ENCODE measurements at regions not wholly inside any gene's neighbourhood (a gene's known extent, or its start where the extent isn't known, plus 50 kb on each side); places are given as distances from the start of the nearest gene placed in this dataset.

DNA sequence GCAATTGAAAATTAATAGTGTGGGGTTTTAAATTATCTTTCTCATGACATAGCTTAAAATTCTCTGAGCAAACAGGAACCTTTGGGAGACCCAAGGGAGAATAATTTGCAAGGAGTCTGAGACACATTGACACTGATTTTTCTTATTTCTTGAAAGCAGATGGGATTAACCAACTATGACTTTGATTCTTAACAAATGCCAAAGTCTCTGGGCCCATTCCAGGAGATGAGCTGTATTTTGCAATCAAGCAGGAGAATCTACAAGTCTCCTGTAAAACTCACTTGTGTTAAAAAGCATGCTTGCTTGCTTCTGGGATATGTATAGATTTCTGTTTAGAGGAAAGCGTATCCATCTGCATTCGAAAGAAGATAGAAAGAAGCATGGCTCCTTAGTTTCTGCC lies 71.3 kb upstream of the STT3B start:
- Histone ChIP-seq H3K4me1 (ENCODE audit: control insufficient read depth, insufficient read depth, low read length) (peaks cover 29% of the 10 kb centered on the region), H3K36me3 (ENCODE audit: control insufficient read depth, insufficient read depth, low read length) (no peaks in the 10 kb centered on the region), H3K9me3 (ENCODE audit: control insufficient read depth, insufficient read depth, low read length) (peaks cover 2% of the 10 kb centered on the region), H3K4me3 (ENCODE audit: low read length) (no peak overlapping the region), H3K27ac (ENCODE audit: low read length) (peak overlapping the region; percentile 46), H3K27me3 (ENCODE audit: control insufficient read depth, insufficient read depth, low read length) (no peaks in the 10 kb centered on the region)
- Mint-ChIP-seq H3K27me3 (ENCODE audit: low read depth in 2 of 2) (peaks cover 0 to 3% of the 10 kb centered on the region in 2 donors), H3K36me3 (no peaks in the 10 kb centered on the region), H3K27ac (peak overlapping the region; percentile 52 to 75), H3K4me3 (peak overlapping the region; percentile 42), H3K9me3 (no peaks in the 10 kb centered on the region), H3K4me1 (peaks cover 29 to 32% of the 10 kb centered on the region in 2 donors)
- intact Hi-C loops (cut with micrococcal nuclease) = loop anchor here (5.0 kb wide), 1 partner anchor 41 kb away; no protein-coding TSS in a partner anchor
- 92% methylated on average over 2 of the region's 2 CpGs for WGBS (ENCODE audit: insufficient coverage)
- DNase-seq (no peak), ATAC-seq (no peak)
- TF ChIP-seq, protein P1, sequence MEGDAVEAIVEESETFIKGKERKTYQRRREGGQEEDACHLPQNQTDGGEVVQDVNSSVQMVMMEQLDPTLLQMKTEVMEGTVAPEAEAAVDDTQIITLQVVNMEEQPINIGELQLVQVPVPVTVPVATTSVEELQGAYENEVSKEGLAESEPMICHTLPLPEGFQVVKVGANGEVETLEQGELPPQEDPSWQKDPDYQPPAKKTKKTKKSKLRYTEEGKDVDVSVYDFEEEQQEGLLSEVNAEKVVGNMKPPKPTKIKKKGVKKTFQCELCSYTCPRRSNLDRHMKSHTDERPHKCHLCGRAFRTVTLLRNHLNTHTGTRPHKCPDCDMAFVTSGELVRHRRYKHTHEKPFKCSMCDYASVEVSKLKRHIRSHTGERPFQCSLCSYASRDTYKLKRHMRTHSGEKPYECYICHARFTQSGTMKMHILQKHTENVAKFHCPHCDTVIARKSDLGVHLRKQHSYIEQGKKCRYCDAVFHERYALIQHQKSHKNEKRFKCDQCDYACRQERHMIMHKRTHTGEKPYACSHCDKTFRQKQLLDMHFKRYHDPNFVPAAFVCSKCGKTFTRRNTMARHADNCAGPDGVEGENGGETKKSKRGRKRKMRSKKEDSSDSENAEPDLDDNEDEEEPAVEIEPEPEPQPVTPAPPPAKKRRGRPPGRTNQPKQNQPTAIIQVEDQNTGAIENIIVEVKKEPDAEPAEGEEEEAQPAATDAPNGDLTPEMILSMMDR (IDR thresholded peaks at IDR 0.05) = no peak

DNA sequence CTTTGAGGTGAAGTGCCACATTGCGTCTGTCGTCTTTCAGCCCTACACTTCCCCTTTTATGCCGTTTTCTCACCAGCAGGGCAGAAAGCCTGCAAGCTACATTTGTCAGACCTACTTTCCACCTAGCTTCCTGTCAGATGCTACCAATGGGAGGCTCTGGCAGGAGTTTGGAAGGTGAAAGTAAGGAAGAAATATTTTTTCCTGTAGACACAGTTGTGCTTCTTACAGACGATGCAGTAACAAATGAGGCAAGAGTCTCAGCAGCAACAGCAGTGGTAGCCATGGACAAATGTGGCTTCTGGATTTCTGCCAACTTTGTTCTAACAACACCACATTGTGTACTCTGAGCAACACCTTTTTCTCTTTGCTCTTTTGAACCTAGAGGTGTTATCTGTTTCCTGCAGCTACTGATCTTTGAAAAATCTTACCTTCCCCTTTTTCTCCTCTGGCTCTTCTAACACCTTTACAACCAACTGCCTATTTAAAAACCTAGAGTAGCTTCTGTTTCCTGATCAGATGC lies 70.6 kb upstream of the STT3B start:
- intact Hi-C loops (cut with micrococcal nuclease) = loop anchor here (1.0 to 5.0 kb wide), 2 partner anchors 40 to 70 kb away; partner anchors contain the start of gene STT3B
- Histone ChIP-seq H3K9me3 (ENCODE audit: control insufficient read depth, insufficient read depth, low read length) (peaks cover 2% of the 10 kb centered on the region), H3K27ac (ENCODE audit: low read length) (peak overlapping the region; percentile 63), H3K27me3 (ENCODE audit: control insufficient read depth, insufficient read depth, low read length) (no peaks in the 10 kb centered on the region), H3K36me3 (ENCODE audit: control insufficient read depth, insufficient read depth, low read length) (no peaks in the 10 kb centered on the region), H3K4me3 (ENCODE audit: low read length) (no peak overlapping the region), H3K4me1 (ENCODE audit: control insufficient read depth, insufficient read depth, low read length) (peaks cover 29% of the 10 kb centered on the region)
- DNase-seq = peak in 1 of 2 donors; percentile 91
- no peaks in the 10 kb centered on the region for H3K36me3 Mint-ChIP-seq
- peak overlapping the region; percentile 52 to 75 for H3K27ac Mint-ChIP-seq
- H3K27me3 Mint-ChIP-seq (ENCODE audit: low read depth in 2 of 2) = no peaks in the 10 kb centered on the region
- WGBS (ENCODE audit: insufficient coverage) = 0% methylated on average over 4 of the region's 4 CpGs
- peak overlapping the region; percentile 42 for H3K4me3 Mint-ChIP-seq
- no peaks in the 10 kb centered on the region for H3K9me3 Mint-ChIP-seq
- peak; percentile 80 to 92 (median 86) for ATAC-seq
- peaks cover 29 to 32% of the 10 kb centered on the region in 2 donors for H3K4me1 Mint-ChIP-seq
- TF ChIP-seq, protein P1 (IDR thresholded peaks at IDR 0.05) = no peak

DNA sequence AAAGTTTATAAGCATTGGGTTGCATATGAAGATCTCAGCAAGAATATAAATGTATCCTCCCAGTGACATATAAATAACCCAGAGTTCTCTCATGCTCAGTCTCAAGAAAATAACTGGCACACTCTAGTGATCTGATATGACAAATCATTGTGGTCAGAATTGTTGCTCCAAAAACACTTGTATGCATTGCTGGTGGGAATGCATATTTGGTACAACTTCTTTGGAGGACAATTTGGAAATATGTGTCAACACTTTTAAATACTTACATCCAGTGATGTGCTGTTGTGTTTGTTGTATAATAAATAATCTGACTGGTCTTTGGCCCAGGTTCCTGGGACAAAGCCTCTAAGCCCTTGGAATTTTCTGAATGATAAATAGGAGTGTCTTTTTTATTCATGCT lies 66.7 kb upstream of the STT3B start:
- TF ChIP-seq, protein P1 (IDR thresholded peaks at IDR 0.05) = no peak
- H3K27ac ChIP-seq (ENCODE audit: low read length) = no peak overlapping the region
- H3K4me1 Mint-ChIP-seq = peaks cover 25 to 29% of the 10 kb centered on the region in 2 donors
- H3K9me3 ChIP-seq (ENCODE audit: control insufficient read depth, insufficient read depth, low read length) = no peaks in the 10 kb centered on the region
- ATAC-seq = no peak
- peaks cover 29% of the 10 kb centered on the region for H3K4me1 ChIP-seq (ENCODE audit: control insufficient read depth, insufficient read depth, low read length)
- intact Hi-C loops (cut with micrococcal nuclease) = no loop called here
- H3K36me3 Mint-ChIP-seq = no peaks in the 10 kb centered on the region
- no peaks in the 10 kb centered on the region for H3K27me3 ChIP-seq (ENCODE audit: control insufficient read depth, insufficient read depth, low read length)
- H3K27ac Mint-ChIP-seq = no peak overlapping the region
- no peaks in the 10 kb centered on the region for H3K9me3 Mint-ChIP-seq
- H3K4me3 Mint-ChIP-seq = no peak overlapping the region
- no peak for DNase-seq
- no peaks in the 10 kb centered on the region for H3K27me3 Mint-ChIP-seq (ENCODE audit: low read depth in 2 of 2)
- H3K36me3 ChIP-seq (ENCODE audit: control insufficient read depth, insufficient read depth, low read length) = no peaks in the 10 kb centered on the region
- H3K4me3 ChIP-seq (ENCODE audit: low read length) = no peak overlapping the region

DNA sequence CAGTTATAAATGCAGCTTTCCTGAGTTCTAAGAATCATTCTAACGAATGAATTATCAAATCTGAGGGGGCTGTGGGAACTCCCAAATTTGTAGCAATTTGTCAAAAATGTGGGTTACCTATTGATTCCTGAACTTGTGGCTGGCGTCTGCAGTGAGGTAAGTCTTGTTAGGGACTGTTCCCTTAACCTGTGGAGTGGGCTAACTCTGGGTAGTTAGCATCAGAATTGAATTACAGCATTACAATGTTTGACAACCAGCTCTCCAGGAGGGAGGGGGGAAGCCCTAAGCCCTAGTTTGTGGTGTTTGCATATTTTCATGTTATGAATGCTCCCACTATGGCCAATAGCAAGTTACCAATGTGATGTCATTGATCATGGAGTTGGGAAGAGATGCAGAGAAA lies 65.9 kb upstream of the STT3B start:
- no peaks in the 10 kb centered on the region for H3K9me3 Mint-ChIP-seq
- no peak overlapping the region for H3K4me3 Mint-ChIP-seq
- ATAC-seq (no peak), DNase-seq (no peak)
- H3K36me3 Mint-ChIP-seq = no peaks in the 10 kb centered on the region
- WGBS (ENCODE audit: insufficient coverage) = 81% methylated on average over 2 of the region's 2 CpGs
- H3K27ac Mint-ChIP-seq = no peak overlapping the region
- Histone ChIP-seq H3K27ac (ENCODE audit: low read length) (no peak overlapping the region), H3K4me3 (ENCODE audit: low read length) (no peak overlapping the region), H3K36me3 (ENCODE audit: control insufficient read depth, insufficient read depth, low read length) (no peaks in the 10 kb centered on the region), H3K4me1 (ENCODE audit: control insufficient read depth, insufficient read depth, low read length) (peaks cover 27% of the 10 kb centered on the region), H3K9me3 (ENCODE audit: control insufficient read depth, insufficient read depth, low read length) (no peaks in the 10 kb centered on the region), H3K27me3 (ENCODE audit: control insufficient read depth, insufficient read depth, low read length) (no peaks in the 10 kb centered on the region)
- H3K4me1 Mint-ChIP-seq = peaks cover 22 to 23% of the 10 kb centered on the region in 2 donors
- TF ChIP-seq, protein P1 (IDR thresholded peaks at IDR 0.05) = no peak
- no peaks in the 10 kb centered on the region for H3K27me3 Mint-ChIP-seq (ENCODE audit: low read depth in 2 of 2)
- intact Hi-C loops (cut with micrococcal nuclease) = no loop called here
